ENCODE measurements at regions not wholly inside any gene's neighbourhood (a gene's known extent, or its start where the extent isn't known, plus 50 kb on each side); places are given as distances from the start of the nearest gene placed in this dataset.

DNA sequence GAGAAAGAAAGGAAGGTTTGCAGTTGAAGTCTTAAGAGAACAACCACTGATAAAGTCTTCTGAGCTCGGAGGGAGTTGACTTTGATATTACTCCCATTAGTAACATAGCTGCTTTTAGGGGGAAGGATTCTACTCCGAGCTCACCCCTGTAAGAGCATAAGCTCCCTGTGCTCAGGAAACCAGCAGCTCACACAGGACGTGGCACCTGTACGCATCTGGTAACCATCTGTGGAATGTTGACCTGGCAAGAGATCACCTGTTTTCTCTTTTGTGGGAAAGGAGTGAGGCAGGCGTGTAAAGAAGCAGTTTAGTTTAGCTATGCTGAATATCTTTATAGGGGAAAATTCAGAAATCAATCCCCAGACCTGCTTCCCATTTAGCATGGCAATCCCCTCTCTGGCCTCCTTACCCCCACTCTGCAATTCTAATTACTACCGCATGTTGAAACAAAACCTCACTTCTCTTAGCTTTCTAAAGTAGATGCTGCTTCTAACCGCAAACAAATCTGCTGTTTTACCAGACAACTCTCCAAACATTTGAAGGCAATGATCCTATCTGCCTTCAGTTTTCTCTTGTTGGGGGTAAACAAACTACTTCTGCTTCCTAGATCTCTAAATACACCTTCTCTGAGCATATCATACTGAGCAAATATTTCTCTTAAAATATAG, 121.8 kb upstream of the KCNK1 start:
- peak; percentile 30 for DNase-seq
- H2BK20ac ChIP-seq (ENCODE audit: low read depth, low read length, poor library complexity, severe bottlenecking) = no peak overlapping the region
- peaks cover 10 to 25% (median 14%) of the 10 kb centered on the region in 3 experiments for H3K36me3 Mint-ChIP-seq (ENCODE audit: insufficient read depth in 1 of 3, low read depth in 3 of 3)
- H3K56ac ChIP-seq (ENCODE audit: insufficient read length, low read depth, low read length) = no peak overlapping the region
- H2AFZ ChIP-seq (ENCODE audit: low read length) = no peak overlapping the region
- WGBS (ENCODE audit: extremely low coverage, insufficient read length, low lambda C conversion rate) = no CpG with 5 or more reads among the region's 7 CpGs
- H3K9me3 ChIP-seq (ENCODE audit: control insufficient read depth, low read depth, low read length) = no peaks in the 10 kb centered on the region
- no peaks in the 10 kb centered on the region for H3K27me3 Mint-ChIP-seq (ENCODE audit: low read depth)
- no peak overlapping the region for H3K4ac ChIP-seq (ENCODE audit: low read depth, low read length)
- H3K4me1 ChIP-seq (ENCODE audit: insufficient read depth, low read length) = no peaks in the 10 kb centered on the region; the same call in 1 of the 2 replicates
- no peak overlapping the region for H3K23ac ChIP-seq (ENCODE audit: insufficient read length, low read depth, low read length)
- no peaks in the 10 kb centered on the region for H3K79me2 ChIP-seq (ENCODE audit: insufficient read depth, low read length)
- no peak overlapping the region for H4K5ac ChIP-seq (ENCODE audit: insufficient read length, low read depth, low read length)
- H2BK15ac ChIP-seq (ENCODE audit: low read depth, low read length) = no peak overlapping the region
- H2BK12ac ChIP-seq (ENCODE audit: insufficient read length, low read depth, low read length) = no peak overlapping the region
- H3T11ph ChIP-seq (ENCODE audit: low read length) = no peak overlapping the region
- no peak overlapping the region for H4K8ac ChIP-seq (replicated peaks; ENCODE audit: insufficient read length, low read depth, low read length)
- no peaks in the 10 kb centered on the region for H4K20me1 ChIP-seq (ENCODE audit: control insufficient read depth, insufficient read depth, insufficient read length)
- H3K79me1 ChIP-seq (ENCODE audit: insufficient read depth, low read depth, low read length, poor library complexity, severe bottlenecking) = no peaks in the 10 kb centered on the region
- H3K18ac ChIP-seq (ENCODE audit: insufficient read length, low read depth, low read length) = no peak overlapping the region
- peaks cover 19 to 20% of the 10 kb centered on the region in 2 experiments for H3K9me3 Mint-ChIP-seq
- H3K14ac ChIP-seq (ENCODE audit: insufficient read depth, low read length) = no peak overlapping the region
- peak overlapping the region in 1 of 3 experiments; percentile 57; a peak in 3 of 7 replicates for H3K27ac Mint-ChIP-seq
- no peak overlapping the region for H2BK120ac ChIP-seq (ENCODE audit: low read depth, low read length, poor library complexity, severe bottlenecking)
- H3K9ac ChIP-seq (ENCODE audit: extremely low read depth, insufficient read length, low read length) = no peak overlapping the region
- H2BK5ac ChIP-seq (ENCODE audit: insufficient read length, low read length) = no peak overlapping the region
- TF ChIP-seq, protein P1, sequence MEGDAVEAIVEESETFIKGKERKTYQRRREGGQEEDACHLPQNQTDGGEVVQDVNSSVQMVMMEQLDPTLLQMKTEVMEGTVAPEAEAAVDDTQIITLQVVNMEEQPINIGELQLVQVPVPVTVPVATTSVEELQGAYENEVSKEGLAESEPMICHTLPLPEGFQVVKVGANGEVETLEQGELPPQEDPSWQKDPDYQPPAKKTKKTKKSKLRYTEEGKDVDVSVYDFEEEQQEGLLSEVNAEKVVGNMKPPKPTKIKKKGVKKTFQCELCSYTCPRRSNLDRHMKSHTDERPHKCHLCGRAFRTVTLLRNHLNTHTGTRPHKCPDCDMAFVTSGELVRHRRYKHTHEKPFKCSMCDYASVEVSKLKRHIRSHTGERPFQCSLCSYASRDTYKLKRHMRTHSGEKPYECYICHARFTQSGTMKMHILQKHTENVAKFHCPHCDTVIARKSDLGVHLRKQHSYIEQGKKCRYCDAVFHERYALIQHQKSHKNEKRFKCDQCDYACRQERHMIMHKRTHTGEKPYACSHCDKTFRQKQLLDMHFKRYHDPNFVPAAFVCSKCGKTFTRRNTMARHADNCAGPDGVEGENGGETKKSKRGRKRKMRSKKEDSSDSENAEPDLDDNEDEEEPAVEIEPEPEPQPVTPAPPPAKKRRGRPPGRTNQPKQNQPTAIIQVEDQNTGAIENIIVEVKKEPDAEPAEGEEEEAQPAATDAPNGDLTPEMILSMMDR (conservative IDR thresholded peaks at IDR 0.05) = no peak
- H3K27ac ChIP-seq (ENCODE audit: insufficient read length, low read depth, low read length) = no peak overlapping the region
- no peak overlapping the region for H3K4me2 ChIP-seq (ENCODE audit: insufficient read depth, insufficient read length, low read length)
- no peak overlapping the region for H2AK5ac ChIP-seq (ENCODE audit: insufficient read length, low read length)
- peaks cover 18 to 20% of the 10 kb centered on the region in 2 experiments for H3K4me1 Mint-ChIP-seq
- H3K4me3 Mint-ChIP-seq = no peak overlapping the region
- H4K91ac ChIP-seq (ENCODE audit: insufficient read length, low read depth, low read length) = no peak overlapping the region
- H3K23me2 ChIP-seq (ENCODE audit: insufficient read length, low read depth, low read length, poor library complexity, severe bottlenecking) = no peaks in the 10 kb centered on the region
- H3K27me3 ChIP-seq (ENCODE audit: insufficient read depth, low read length) = no peaks in the 10 kb centered on the region

Measured in H9 (cell line).